ENCODE measurements at regions not wholly inside any gene's neighbourhood (a gene's known extent, or its start where the extent isn't known, plus 50 kb on each side); places are given as distances from the start of the nearest gene placed in this dataset.
"Not testable (repeated sequence)": the region's sequence is repeated elsewhere in the genome, so short reads cannot be mapped to it uniquely, and the experiment has no call there.

DNA sequence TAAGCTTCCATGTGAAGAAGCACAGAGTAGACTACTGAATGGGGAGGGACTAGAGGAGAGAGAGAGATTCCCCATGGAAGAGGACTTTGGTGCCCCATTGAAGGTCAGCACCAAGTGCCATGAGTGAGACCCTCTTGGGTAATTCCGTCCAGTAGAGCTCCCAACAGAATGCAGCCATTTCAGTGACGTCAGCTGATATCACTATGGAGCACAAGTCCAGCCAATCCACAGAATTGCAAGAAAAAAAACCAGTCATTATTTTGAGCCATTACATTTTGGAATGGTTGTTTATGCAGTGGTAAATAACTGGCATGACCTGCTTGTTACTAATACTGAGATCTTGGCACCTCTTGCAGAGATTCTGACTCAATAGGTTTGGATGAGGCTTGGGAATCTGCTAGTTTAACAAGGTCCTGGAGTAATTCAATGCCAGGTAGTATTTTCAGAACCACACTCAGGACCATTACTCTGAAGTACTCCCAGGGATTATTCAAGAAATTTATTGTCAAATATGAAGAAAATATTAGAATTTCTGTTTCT is 52.6 kb upstream of the SP8 start:
- no peak for DNase-seq (ENCODE audit: low read depth in 4 of 4, low spot score in 1 of 4)

DNA sequence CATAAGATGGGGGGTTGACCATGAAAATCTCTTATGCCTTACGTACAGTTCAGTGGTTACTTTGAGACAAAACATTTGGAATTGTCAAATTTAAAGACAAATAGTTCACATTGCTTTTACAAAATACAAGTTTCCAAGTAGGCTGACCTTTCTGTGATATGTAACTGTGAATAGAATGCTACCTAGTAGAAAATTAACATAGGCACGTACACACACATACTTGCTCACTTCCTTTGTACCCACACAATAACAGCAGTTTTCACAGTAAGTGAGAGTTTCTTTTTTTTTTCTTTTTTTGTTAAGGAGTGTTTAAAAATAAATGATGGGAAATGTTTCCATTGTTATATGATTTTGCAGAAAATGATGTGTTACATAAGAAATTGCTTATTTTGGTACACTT is 53.3 kb upstream of the SP8 start:
- DNase-seq (ENCODE audit: low read depth in 4 of 4, low spot score in 1 of 4), result no peak

GRCh38 chr7:20846791-20847190 is 60.1 kb upstream of the SP8 start:
- no peak for DNase-seq (ENCODE audit: low read depth in 4 of 4, low spot score in 1 of 4)

DNA sequence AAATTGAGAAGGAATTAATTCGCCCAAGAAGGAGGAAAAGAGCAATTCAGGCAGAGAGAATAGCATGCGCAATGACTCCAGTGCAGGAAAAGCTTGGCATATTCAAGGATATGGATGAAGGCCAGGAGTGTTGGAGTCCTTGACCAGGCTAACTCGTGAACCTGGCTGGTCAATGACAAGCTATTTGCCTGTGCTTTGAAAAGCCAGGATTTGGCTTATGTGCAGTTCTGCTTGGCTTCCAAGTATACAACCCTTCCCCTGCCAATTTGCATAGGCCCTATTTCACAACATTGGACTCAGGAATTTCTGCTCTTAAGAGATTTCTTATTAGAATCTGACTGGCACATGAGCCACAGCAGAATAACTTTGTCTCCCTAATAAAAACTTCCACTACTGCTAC is 72.3 kb upstream of the SP8 start:
- DNase-seq (ENCODE audit: low read depth in 4 of 4, low spot score in 1 of 4), result no peak

DNA sequence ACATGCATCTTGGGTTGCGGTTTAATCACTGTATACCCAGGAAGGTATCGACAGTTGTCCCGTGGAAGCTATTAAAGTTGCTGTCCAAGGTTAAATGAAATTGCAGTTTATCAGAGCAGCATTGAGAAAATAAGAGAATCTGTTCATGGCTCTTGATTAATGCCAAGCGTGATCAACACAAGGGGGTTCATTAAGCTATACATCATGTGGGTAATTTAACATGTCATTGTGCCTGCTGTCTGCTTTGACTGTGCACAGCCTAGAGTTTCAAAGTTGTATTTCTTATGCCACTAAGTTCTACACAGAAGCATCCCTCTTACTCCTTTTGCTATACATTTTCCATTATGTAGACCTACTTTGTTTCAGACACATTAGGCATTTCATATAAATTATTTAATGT is 74.8 kb upstream of the SP8 start:
- DNase-seq (ENCODE audit: low read depth in 4 of 4, low spot score in 1 of 4), result no peak

- no peak for DNase-seq (ENCODE audit: low read depth in 4 of 4, low spot score in 1 of 4)
These were observed 75.9 kb upstream of the SP8 start for GRCh38 chr7:20862554-20862953.

DNA sequence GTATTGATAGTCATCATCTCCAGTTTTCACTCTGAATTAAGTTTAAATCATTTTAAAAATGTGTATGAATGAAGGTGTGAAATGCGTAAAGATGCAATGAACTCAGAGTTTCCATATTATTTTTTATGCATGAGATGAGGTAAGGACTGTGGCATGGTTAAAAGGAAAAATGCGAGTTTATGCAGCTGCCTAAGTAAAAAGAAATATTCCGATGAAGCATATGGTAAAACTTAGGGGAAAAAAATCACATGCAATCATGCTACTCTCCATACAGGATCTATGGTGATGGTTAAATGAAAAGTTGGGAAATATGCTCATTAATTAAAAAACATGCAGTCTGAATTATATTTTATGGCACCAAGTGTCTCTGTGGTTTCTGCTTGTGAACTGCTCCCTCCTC is 77.5 kb upstream of the SP8 start:
- no peak for DNase-seq (ENCODE audit: low read depth in 4 of 4, low spot score in 1 of 4)

- no peak for DNase-seq (ENCODE audit: low read depth in 4 of 4, low spot score in 1 of 4)
These were observed 79.0 kb upstream of the SP8 start for GRCh38 chr7:20865684-20866083.

GRCh38 chr7:20870977-20871376 is 84.3 kb upstream of the SP8 start:
- DNase-seq (ENCODE audit: low read depth in 4 of 4, low spot score in 1 of 4), result no peak

GRCh38 chr7:20892776-20893175 is 106.1 kb upstream of the SP8 start:
- DNase-seq (ENCODE audit: low read depth in 4 of 4, low spot score in 1 of 4), result no peak

- no peak for DNase-seq (ENCODE audit: low read depth in 4 of 4, low spot score in 1 of 4)
These were observed 108.1 kb upstream of the SP8 start for GRCh38 chr7:20894806-20895205.

DNA sequence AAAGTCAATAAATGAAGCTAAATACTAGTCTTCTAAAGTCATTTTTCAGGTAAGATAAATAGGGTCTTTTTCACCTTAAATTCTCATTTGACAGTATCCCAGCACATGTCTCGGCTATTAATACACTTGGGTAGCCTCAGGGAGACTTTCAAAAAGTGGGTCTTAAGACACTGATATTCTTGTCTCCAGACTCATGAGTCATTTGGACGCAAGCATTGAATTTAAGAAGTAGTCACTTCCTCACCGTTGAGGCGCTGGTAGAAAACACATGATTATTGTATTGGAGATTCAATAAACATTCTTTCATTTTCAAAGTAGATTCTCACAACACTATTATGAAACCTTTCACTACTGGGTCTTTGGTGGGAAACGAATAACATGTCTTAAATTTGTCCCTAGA is 108.9 kb upstream of the SP8 start:
- DNase-seq (ENCODE audit: low read depth in 4 of 4, low spot score in 1 of 4), result no peak

- no peak for DNase-seq (ENCODE audit: low read depth in 4 of 4, low spot score in 1 of 4)
These were observed 110.3 kb upstream of the SP8 start for GRCh38 chr7:20896996-20897395.

- no peak for DNase-seq (ENCODE audit: low read depth in 4 of 4, low spot score in 1 of 4)
These were observed 120.2 kb upstream of the SP8 start for GRCh38 chr7:20906801-20907453.

GRCh38 chr7:20911081-20911480 is 124.4 kb upstream of the SP8 start:
- no peak for DNase-seq (ENCODE audit: low read depth in 4 of 4, low spot score in 1 of 4)

- no peak for DNase-seq (ENCODE audit: low read depth in 4 of 4, low spot score in 1 of 4)
These were observed 127.2 kb upstream of the SP8 start for GRCh38 chr7:20913853-20914252.

GRCh38 chr7:20916311-20916710 is 129.6 kb upstream of the SP8 start:
- DNase-seq (ENCODE audit: low read depth in 4 of 4, low spot score in 1 of 4), result no peak

DNA sequence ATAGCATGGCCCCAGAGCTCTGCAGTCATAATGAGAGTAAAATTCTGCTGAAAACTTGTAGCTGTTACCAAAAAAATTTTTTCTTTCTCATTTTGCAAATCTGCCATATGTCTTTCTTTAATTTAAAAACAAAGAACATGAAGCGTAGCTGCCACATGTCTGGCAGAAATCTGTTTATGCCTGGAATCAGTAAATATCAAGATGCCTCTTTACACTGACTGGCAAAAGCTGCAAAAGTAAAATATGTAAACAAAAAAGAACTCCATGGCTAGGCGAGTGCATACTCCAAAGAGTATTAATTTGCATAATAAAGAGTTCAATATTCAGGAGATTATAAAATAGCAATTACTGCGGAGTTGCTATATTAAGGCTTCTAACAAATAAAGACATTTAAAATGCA is 130.9 kb upstream of the SP8 start:
- DNase-seq (ENCODE audit: low read depth in 4 of 4, low spot score in 1 of 4), result no peak

- no peak for DNase-seq (ENCODE audit: low read depth in 4 of 4, low spot score in 1 of 4)
These were observed 131.5 kb upstream of the SP8 start for GRCh38 chr7:20918156-20918555.

GRCh38 chr7:20927178-20927577 is 140.5 kb upstream of the SP8 start:
- not testable (repeated sequence) for DNase-seq (ENCODE audit: low read depth in 4 of 4, low spot score in 1 of 4)

DNA sequence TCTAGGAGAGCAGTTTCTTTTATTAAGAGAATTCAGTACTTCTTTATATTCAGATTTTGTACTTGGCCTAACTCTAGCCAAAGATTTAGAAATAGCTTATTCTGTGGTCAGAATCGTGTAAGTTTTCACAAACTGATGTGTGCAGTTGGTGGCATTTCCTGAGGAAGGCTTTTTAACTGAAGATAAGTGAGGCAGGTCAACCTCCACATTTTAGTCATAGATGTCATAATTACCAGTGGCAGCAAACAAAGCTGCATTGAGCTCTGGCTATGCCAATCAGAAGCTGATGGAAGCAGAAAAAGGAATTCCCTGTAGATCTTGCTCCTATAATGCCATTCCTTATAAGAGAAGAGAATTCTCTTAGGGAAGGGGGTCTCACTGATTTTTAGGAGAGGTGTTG is 141.3 kb upstream of the SP8 start:
- no peak for DNase-seq (ENCODE audit: low read depth in 4 of 4, low spot score in 1 of 4)

DNA sequence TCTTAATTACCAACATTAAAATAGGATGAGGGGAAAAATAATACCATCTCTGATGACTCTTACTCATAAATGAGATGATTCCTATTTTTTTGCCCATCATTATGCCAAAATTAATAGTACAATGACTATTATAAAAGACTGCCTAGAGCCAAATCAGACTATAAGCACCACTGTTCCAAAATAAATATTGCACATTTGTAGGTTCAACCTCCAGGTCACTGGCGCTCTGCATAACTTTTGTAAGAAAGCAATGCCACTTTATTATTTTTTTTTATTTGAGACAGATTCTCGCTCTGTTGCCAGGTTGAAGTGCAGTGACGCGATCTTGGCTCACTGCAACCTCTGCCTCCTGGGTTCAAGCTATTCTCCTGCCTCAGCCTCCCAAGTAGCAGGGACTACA is 142.5 kb upstream of the SP8 start:
- no peak for DNase-seq (ENCODE audit: low read depth in 4 of 4, low spot score in 1 of 4)

GRCh38 chr7:20931739-20932138 is 145.1 kb upstream of the SP8 start:
- DNase-seq (ENCODE audit: low read depth in 4 of 4, low spot score in 1 of 4), result no peak
